Spleen (tissue), 11 donors: ENCODE measurements at regions not wholly inside any gene's neighbourhood (a gene's known extent, or its start where the extent isn't known, plus 50 kb on each side); places are given as distances from the start of the nearest gene placed in this dataset.

ENCODE experiments used
- DNase-seq: peaks from one replicate; pipeline ENCODE4 v3.0.0-alpha.2; 2020
- H3K27ac ChIP-seq, 8 donors: fragments of 200-600 bp; sonication (generic) in 7 of 8; 1 replicate in 4 of 8; 2 replicates in 4 of 8; pipeline versions ENCODE4 v1.5.0 to v1.8.0; 2016 to 2021; ENCODE audit warnings: inconsistent platforms in 4 of 8, mild to moderate bottlenecking in 4 of 8, moderate library complexity in 1 of 8
- H3K27me3 ChIP-seq, 7 donors: fragments of 200-600 bp; sonication (generic) in 6 of 7; replicated peaks in 1 of 7; 1 replicate in 4 of 7; 2 replicates in 3 of 7; pipeline versions ENCODE4 v1.5.0 to v1.8.0; 2016 to 2021; ENCODE audit warnings: inconsistent platforms in 3 of 7, mild to moderate bottlenecking in 1 of 7
- H3K36me3 ChIP-seq, 6 donors: fragments of 200-600 bp; sonication (generic) in 5 of 6; 1 replicate in 4 of 6; 2 replicates in 2 of 6; pipeline versions ENCODE4 v1.5.0 to v1.8.0; 2016 to 2021; ENCODE audit warnings: inconsistent platforms in 2 of 6
- H3K4me1 ChIP-seq, 6 donors: fragments of 200-600 bp; sonication (generic) in 5 of 6; 1 replicate in 3 of 6; 2 replicates in 3 of 6; pipeline versions ENCODE4 v1.5.0 to v1.8.0; 2016 to 2021; ENCODE audit warnings: inconsistent platforms in 3 of 6
- H3K4me3 ChIP-seq, 8 donors: fragments of 200-600 bp; sonication (generic) in 7 of 8; 1 replicate in 4 of 8; 2 replicates in 4 of 8; pipeline versions ENCODE4 v1.5.0 to v1.8.0; 2016 to 2021; ENCODE audit warnings: inconsistent platforms in 4 of 8, mild to moderate bottlenecking in 4 of 8, moderate library complexity in 2 of 8
- H3K9me3 ChIP-seq, 8 donors: fragments of 200-600 bp; sonication (generic) in 7 of 8; 1 replicate in 4 of 8; 2 replicates in 4 of 8; pipeline versions ENCODE4 v1.5.0 to v1.8.0; 2016 to 2021; ENCODE audit warnings: inconsistent platforms in 4 of 8
- CTCF ChIP-seq, 11 experiments: fragments of 200-600 bp in 7 of 11; fragments of 450-650 bp in 4 of 11; sonication (generic) in 4 of 11; IDR thresholded peaks in 8 of 11; conservative IDR thresholded peaks in 3 of 11; 1 replicate in 7 of 11; 2 replicates in 4 of 11; pipeline versions ENCODE4 v1.4.0 to v1.8.0; 2016 to 2021; ENCODE audit warnings: antibody characterized with exemption in 11 of 11, inconsistent platforms in 4 of 11, mild to moderate bottlenecking in 1 of 11
- POLR2A ChIP-seq, 3 donors: fragments of 450-650 bp; IDR thresholded peaks; one replicate each; pipeline ENCODE4 v1.5.1; 2017; ENCODE audit warnings: antibody characterized with exemption in 3 of 3, mild to moderate bottlenecking in 1 of 3
- POLR2AphosphoS5 ChIP-seq, 3 donors: sonication (generic); formaldehyde crosslinking; IDR thresholded peaks; one replicate each; pipeline ENCODE4 v1.5.1; 2017; ENCODE audit warnings: antibody characterized with exemption in 3 of 3
- WGBS, 5 donors: extraction: QIAGEN DNeasy Blood & Tissue Kit in 3 of 5; methylation state at CpG; one replicate each; pipeline versions ENCODE4 v1.1.5 to v1.1.7; 2013 to 2018; 5-methylcytosine and 5-hydroxymethylcytosine counted together
- intact Hi-C: fragments of 100-400 bp; cut with DNase I; formaldehyde crosslinking; loops from one replicate; pipeline ENCODE4 v1.15.0; 2023; ENCODE audit warnings: low total_unique reads
- donor health status: healthy with polysubstance abuse.
- donor health status: DM: no; HTN: no; CAD: no; lungs with moderate emphysema.
- donor health status: DM: no; HTN: no; CAD: no.
- donor health status: Bipolar disorder and iron deficiency.
- donor health status: healthy.
- donor health status: DM: no; HTN: no; CAD: no.
- donor health status: DM: yes; HTN: yes; CAD: no.

GRCh38 chr18:72160510-72161445 lies 383.4 kb downstream of the CBLN2 start:
- no peak for DNase-seq
- peak overlapping the region in 1 of 8 donors; percentile 32 for H3K4me3 ChIP-seq
- 47 to 53% (median 52%) methylated on average over 5 of the region's 5 CpGs for WGBS, 5 donors

GRCh38 chr18:72155327-72155726 lies 388.8 kb downstream of the CBLN2 start:
- no peak for TF ChIP-seq CTCF (IDR thresholded peaks at IDR 0.05 in 8 of 11, conservative IDR thresholded peaks at IDR 0.05 in 3 of 11)
- no peak for TF ChIP-seq POLR2A (IDR thresholded peaks at IDR 0.05)
- TF ChIP-seq POLR2AphosphoS5 (IDR thresholded peaks at IDR 0.05), result no peak
- intact Hi-C loops, result no loop called here
- H3K4me1 ChIP-seq, result no peaks in the 10 kb centered on the region
- 66 to 78% (median 74%) methylated on average over 5 of the region's 5 CpGs for WGBS, 5 donors
- no peak overlapping the region for H3K27ac ChIP-seq
- no peaks in the 10 kb centered on the region for H3K36me3 ChIP-seq
- no peak for DNase-seq
- H3K4me3 ChIP-seq, result no peak overlapping the region
- no peaks in the 10 kb centered on the region for H3K27me3 ChIP-seq
- no peaks in the 10 kb centered on the region for H3K9me3 ChIP-seq

More at GRCh38 chr18:72160510-72161445, 383.4 kb downstream of the CBLN2 start:
- no peak for TF ChIP-seq POLR2A (IDR thresholded peaks at IDR 0.05)
- no peak for TF ChIP-seq CTCF (IDR thresholded peaks at IDR 0.05 in 8 of 11, conservative IDR thresholded peaks at IDR 0.05 in 3 of 11)
- TF ChIP-seq POLR2AphosphoS5 (IDR thresholded peaks at IDR 0.05), result no peak
- Histone ChIP-seq H3K36me3 (no peaks in the 10 kb centered on the region), H3K4me1 (no peaks in the 10 kb centered on the region), H3K27me3 (no peaks in the 10 kb centered on the region), H3K27ac (no peak overlapping the region), H3K9me3 (peaks cover 0 to under 1% (median 0%) of the 10 kb centered on the region in 8 donors)
- intact Hi-C loops, result no loop called here

DNA sequence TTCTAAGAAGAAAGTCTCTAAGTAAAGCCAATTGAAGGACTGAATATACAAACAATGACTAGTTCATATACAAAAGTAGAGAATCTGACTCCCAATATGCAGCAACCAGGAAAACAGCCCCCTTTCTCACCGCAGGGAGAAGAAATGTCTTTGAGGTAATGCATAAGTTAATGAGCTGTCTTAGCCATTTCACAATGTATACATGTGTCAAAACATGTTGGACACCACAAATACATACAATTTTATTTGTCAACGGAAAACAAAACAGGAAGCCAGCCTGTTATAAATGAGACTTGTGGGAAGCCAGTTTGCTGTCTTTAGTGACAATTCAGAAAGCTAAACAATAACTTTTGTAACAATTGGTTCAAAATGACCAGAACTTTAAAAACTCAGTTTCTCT lies 389.2 kb downstream of the CBLN2 start:
- Histone ChIP-seq H3K27ac (no peak overlapping the region), H3K4me3 (no peak overlapping the region), H3K27me3 (no peaks in the 10 kb centered on the region), H3K36me3 (no peaks in the 10 kb centered on the region), H3K4me1 (no peaks in the 10 kb centered on the region), H3K9me3 (no peaks in the 10 kb centered on the region)
- DNase-seq, result no peak
- WGBS, 5 donors, result 64 to 81% (median 69%) methylated on average over 2 of the region's 2 CpGs
- no peak for TF ChIP-seq CTCF (IDR thresholded peaks at IDR 0.05 in 8 of 11, conservative IDR thresholded peaks at IDR 0.05 in 3 of 11)
- no peak for TF ChIP-seq POLR2A (IDR thresholded peaks at IDR 0.05)
- TF ChIP-seq POLR2AphosphoS5 (IDR thresholded peaks at IDR 0.05), result no peak
- intact Hi-C loops, result no loop called here

DNA sequence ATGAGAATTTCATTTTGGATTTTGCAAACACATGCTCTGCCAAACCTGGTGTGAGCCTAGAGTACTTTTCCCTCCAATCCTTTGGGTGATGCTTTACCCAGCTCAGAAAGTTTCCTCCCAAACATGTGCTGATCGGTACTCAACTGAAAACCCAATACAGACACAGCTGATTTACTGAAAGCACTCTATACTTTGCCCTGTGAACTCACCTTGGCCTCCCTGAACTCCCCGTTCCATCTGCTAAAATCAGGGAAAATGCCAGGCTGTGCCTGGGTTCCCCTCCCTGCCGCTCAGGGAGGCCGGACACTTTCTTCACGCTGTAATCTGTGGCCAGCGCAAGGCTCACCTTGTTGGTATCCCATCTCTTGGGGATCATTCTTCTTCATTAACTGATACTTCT lies 391.2 kb downstream of the CBLN2 start:
- TF ChIP-seq POLR2A (IDR thresholded peaks at IDR 0.05) (no peak), POLR2AphosphoS5 (IDR thresholded peaks at IDR 0.05) (no peak), CTCF (IDR thresholded peaks at IDR 0.05 in 8 of 11, conservative IDR thresholded peaks at IDR 0.05 in 3 of 11) (no peak)
- no peaks in the 10 kb centered on the region for H3K27me3 ChIP-seq
- H3K36me3 ChIP-seq, result no peaks in the 10 kb centered on the region
- 87 to 95% (median 90%) methylated on average over 6 of the region's 6 CpGs for WGBS, 5 donors
- DNase-seq, result no peak
- intact Hi-C loops, result no loop called here
- H3K4me3 ChIP-seq, result no peak overlapping the region
- H3K4me1 ChIP-seq, result no peaks in the 10 kb centered on the region
- peaks cover 0 to 8% (median 0%) of the 10 kb centered on the region in 8 donors for H3K9me3 ChIP-seq
- no peak overlapping the region for H3K27ac ChIP-seq
